ENCODE measurements at regions not wholly inside any gene's neighbourhood (a gene's known extent, or its start where the extent isn't known, plus 50 kb on each side); places are given as distances from the start of the nearest gene placed in this dataset.

- no peak for TF ChIP-seq ZNF219 (CRISPR knock-in tag; IDR thresholded peaks at IDR 0.05; ENCODE audit: borderline replicate concordance)
- no peak for TF ChIP-seq NR1H2 (CRISPR knock-in tag; IDR thresholded peaks at IDR 0.05)
- TF ChIP-seq, protein P1, sequence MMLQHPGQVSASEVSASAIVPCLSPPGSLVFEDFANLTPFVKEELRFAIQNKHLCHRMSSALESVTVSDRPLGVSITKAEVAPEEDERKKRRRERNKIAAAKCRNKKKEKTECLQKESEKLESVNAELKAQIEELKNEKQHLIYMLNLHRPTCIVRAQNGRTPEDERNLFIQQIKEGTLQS (CRISPR knock-in tag; conservative IDR thresholded peaks at IDR 0.05) = no peak
- no peak for TF ChIP-seq SOX15 (CRISPR knock-in tag; IDR thresholded peaks at IDR 0.05)
- no peak for TF ChIP-seq KAT7 (CRISPR knock-in tag; IDR thresholded peaks at IDR 0.05; ENCODE audit: borderline replicate concordance)
- no peak for TF ChIP-seq AFF4 (CRISPR knock-in tag; IDR thresholded peaks at IDR 0.05; ENCODE audit: borderline replicate concordance)
- TF ChIP-seq ZBTB43 (CRISPR knock-in tag; IDR thresholded peaks at IDR 0.05) = no peak
- TF ChIP-seq ZNF138 (CRISPR knock-in tag; conservative IDR thresholded peaks at IDR 0.05) = no peak
- no peak for TF ChIP-seq SMAD4 (CRISPR knock-in tag; IDR thresholded peaks at IDR 0.05)
- no peak for TF ChIP-seq ZNF532 (CRISPR knock-in tag; IDR thresholded peaks at IDR 0.05; ENCODE audit: borderline replicate concordance)
These were observed 657.3 kb upstream of the KCNMB2 start (continued) for GRCh38 chr3:177878957-177879356.

DNA sequence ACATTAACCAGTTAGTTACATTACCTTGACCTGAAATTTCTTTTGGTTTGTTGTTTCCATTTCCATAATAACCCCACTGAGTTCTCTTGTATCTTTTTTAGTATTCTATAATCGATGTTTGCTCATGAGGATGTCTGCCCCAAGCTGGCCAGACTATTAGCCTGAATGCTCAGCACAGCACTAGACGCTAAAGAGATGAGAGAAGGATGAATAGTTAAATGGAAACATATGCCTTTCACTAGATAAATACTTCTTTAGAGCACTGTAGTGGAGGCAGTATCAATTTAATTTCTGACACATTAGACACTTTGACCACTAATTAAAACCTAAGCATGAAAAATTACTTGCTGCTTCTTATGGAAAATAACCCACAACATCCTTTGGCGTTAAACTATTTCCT, 654.9 kb upstream of the KCNMB2 start:
- ATAC-seq (no peak), DNase-seq (ENCODE audit: low spot score) (no peak)
- ChIA-PET POLR2A (interaction anchor here (0.5 kb wide), 1 partner anchor 550 kb away, joined by 3 read pairs; no protein-coding TSS in a partner anchor), CTCF (no interaction called here)
- Mint-ChIP-seq H3K9me3 (no peaks in the 10 kb centered on the region), H3K36me3 (no peaks in the 10 kb centered on the region), H3K27me3 (ENCODE audit: low read depth) (no peaks in the 10 kb centered on the region), H3K4me3 (no peak overlapping the region), H3K27ac (no peak overlapping the region), H3K4me1 (peaks cover 5% of the 10 kb centered on the region; the same call in 1 of the 2 replicates)
- TF ChIP-seq ZNF423 (CRISPR knock-in tag; IDR thresholded peaks at IDR 0.05) = no peak
- TF ChIP-seq, protein P2, sequence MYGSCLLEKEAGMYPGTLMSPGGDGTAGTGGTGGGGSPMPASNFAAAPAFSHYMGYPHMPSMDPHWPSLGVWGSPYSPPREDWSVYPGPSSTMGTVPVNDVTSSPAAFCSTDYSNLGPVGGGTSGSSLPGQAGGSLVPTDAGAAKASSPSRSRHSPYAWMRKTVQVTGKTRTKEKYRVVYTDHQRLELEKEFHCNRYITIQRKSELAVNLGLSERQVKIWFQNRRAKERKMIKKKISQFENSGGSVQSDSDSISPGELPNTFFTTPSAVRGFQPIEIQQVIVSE (CRISPR knock-in tag; IDR thresholded peaks at IDR 0.05; ENCODE audit: borderline replicate concordance) = no peak
- no peak for TF ChIP-seq ESRRA (CRISPR knock-in tag; IDR thresholded peaks at IDR 0.05; ENCODE audit: borderline replicate concordance)
- TF ChIP-seq, protein P3, sequence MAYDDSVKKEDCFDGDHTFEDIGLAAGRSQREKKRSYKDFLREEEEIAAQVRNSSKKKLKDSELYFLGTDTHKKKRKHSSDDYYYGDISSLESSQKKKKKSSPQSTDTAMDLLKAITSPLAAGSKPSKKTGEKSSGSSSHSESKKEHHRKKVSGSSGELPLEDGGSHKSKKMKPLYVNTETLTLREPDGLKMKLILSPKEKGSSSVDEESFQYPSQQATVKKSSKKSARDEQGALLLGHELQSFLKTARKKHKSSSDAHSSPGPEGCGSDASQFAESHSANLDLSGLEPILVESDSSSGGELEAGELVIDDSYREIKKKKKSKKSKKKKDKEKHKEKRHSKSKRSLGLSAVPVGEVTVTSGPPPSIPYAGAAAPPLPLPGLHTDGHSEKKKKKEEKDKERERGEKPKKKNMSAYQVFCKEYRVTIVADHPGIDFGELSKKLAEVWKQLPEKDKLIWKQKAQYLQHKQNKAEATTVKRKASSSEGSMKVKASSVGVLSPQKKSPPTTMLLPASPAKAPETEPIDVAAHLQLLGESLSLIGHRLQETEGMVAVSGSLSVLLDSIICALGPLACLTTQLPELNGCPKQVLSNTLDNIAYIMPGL (CRISPR knock-in tag; IDR thresholded peaks at IDR 0.05) = no peak
- no peak for TF ChIP-seq SMAD4 (CRISPR knock-in tag; IDR thresholded peaks at IDR 0.05)
- no peak for TF ChIP-seq ZNF512 (CRISPR knock-in tag; IDR thresholded peaks at IDR 0.05; ENCODE audit: borderline replicate concordance)
- no peak for TF ChIP-seq ETV6 (CRISPR knock-in tag; IDR thresholded peaks at IDR 0.05)
- no peak for TF ChIP-seq GTF2I (CRISPR knock-in tag; conservative IDR thresholded peaks at IDR 0.05)
- no peak for TF ChIP-seq IRF1 (CRISPR knock-in tag; IDR thresholded peaks at IDR 0.05)
- no peak for TF ChIP-seq OVOL2 (CRISPR knock-in tag; IDR thresholded peaks at IDR 0.05; ENCODE audit: borderline replicate concordance)
- TF ChIP-seq FOXJ3 (CRISPR knock-in tag; IDR thresholded peaks at IDR 0.05; ENCODE audit: borderline replicate concordance) = no peak
